HG02759 (cell line): ENCODE measurements at regions not wholly inside any gene's neighbourhood (a gene's known extent, or its start where the extent isn't known, plus 50 kb on each side); places are given as distances from the start of the nearest gene placed in this dataset.

Experiments used
- ATAC-seq: cut with Tn5 transposase; IDR thresholded peaks from one replicate; pipeline ENCODE4 v1.9.1; 2021; ENCODE audit warnings: mild to moderate bottlenecking, moderate library complexity; ENCODE audit not compliant: unreplicated experiment

GRCh38 chr4:126267689-126268088 is 952.9 kb downstream of the FAT4 start:
- ATAC-seq: no peak

- no peak for ATAC-seq
Observed at GRCh38 chr4:126268106-126268505, 953.4 kb downstream of the FAT4 start.

GRCh38 chr4:126269106-126269505 is 954.4 kb downstream of the FAT4 start:
- ATAC-seq: no peak

GRCh38 chr4:126271292-126271691 is 956.5 kb downstream of the FAT4 start:
- ATAC-seq: no peak

GRCh38 chr4:126273746-126274145 is 959.0 kb downstream of the FAT4 start:
- no peak for ATAC-seq

- ATAC-seq: no peak
Observed at GRCh38 chr4:126291886-126292285, 977.1 kb downstream of the FAT4 start.

GRCh38 chr4:126298271-126298670 is 983.5 kb downstream of the FAT4 start:
- no peak for ATAC-seq

GRCh38 chr4:126306152-126306869 is 991.6 kb downstream of the FAT4 start:
- no peak for ATAC-seq

- no peak for ATAC-seq
Observed at GRCh38 chr4:126318376-126318775, 1003.6 kb downstream of the FAT4 start.

- ATAC-seq: no peak
Observed at GRCh38 chr4:126328914-126329313, 1014.2 kb downstream of the FAT4 start.

GRCh38 chr4:126338548-126338947 is 1023.8 kb downstream of the FAT4 start:
- no peak for ATAC-seq

GRCh38 chr4:126341927-126342326 is 1027.2 kb downstream of the FAT4 start:
- ATAC-seq: no peak

- no peak for ATAC-seq
Observed at GRCh38 chr4:126344472-126344871, 1029.7 kb downstream of the FAT4 start.

GRCh38 chr4:126346654-126347053 is 1031.9 kb downstream of the FAT4 start:
- ATAC-seq: no peak

GRCh38 chr4:126354784-126355183 is 1040.0 kb downstream of the FAT4 start:
- ATAC-seq: no peak

- no peak for ATAC-seq
Observed at GRCh38 chr4:126358041-126358440, 1043.3 kb downstream of the FAT4 start.

GRCh38 chr4:126361287-126361686 is 1046.5 kb downstream of the FAT4 start:
- ATAC-seq: no peak

GRCh38 chr4:126364311-126364911 is 1049.7 kb downstream of the FAT4 start:
- ATAC-seq: no peak

GRCh38 chr4:126369076-126369475 is 1054.3 kb downstream of the FAT4 start:
- no peak for ATAC-seq

- ATAC-seq: no peak
Observed at GRCh38 chr4:126372634-126373033, 1057.9 kb downstream of the FAT4 start.

- no peak for ATAC-seq
Observed at GRCh38 chr4:126375462-126376054, 1060.8 kb downstream of the FAT4 start.

- ATAC-seq: no peak
Observed at GRCh38 chr4:126385954-126386353, 1071.2 kb downstream of the FAT4 start.
